GM13976 (cell line): ENCODE measurements at regions not wholly inside any gene's neighbourhood (a gene's known extent, or its start where the extent isn't known, plus 50 kb on each side); places are given as distances from the start of the nearest gene placed in this dataset.

Experiments
- DNase-seq: peaks from one replicate; pipeline ENCODE4 v3.0.0; 2012; ENCODE audit warnings: low spot score
- CTCF ChIP-seq: IDR thresholded peaks from 2 replicates; pipeline ENCODE4 v1.5.1; 2012; ENCODE audit warnings: borderline replicate concordance, mild to moderate bottlenecking; ENCODE audit not compliant: insufficient read depth; ENCODE audit errors: extremely low read depth, missing control alignments, control extremely low read depth
- in situ Hi-C: fragments of 300-500 bp; cut with MboI; formaldehyde crosslinking; loops from one replicate; pipeline ENCODE4 v1.12.0; 2022; ENCODE audit warnings: low sequenced_read_pairs, mixed read lengths, inconsistent platforms; ENCODE audit not compliant: unreplicated experiment

DNA sequence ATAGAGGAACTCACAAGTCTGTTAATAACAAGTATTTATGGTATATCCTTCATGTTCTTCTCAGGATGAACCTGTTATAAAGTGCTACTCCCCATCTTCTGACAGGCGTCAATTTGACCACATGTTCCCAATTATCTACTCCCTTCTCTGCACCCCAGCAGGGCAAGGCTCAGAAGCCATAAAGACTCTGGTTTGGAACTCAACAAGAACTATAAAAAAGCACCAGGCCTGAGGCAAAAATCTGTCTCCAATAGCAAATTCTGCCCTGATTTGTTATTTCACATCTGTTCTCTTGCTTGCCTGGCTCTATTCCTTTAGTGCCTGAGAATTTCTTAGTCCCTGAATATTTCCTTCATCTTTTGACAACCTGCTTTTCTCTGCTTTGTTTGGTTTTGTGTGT lies 618.2 kb upstream of the KIRREL3 start:
- DNase-seq: no peak
- TF ChIP-seq CTCF: no peak
- in situ Hi-C loops: no loop called here

DNA sequence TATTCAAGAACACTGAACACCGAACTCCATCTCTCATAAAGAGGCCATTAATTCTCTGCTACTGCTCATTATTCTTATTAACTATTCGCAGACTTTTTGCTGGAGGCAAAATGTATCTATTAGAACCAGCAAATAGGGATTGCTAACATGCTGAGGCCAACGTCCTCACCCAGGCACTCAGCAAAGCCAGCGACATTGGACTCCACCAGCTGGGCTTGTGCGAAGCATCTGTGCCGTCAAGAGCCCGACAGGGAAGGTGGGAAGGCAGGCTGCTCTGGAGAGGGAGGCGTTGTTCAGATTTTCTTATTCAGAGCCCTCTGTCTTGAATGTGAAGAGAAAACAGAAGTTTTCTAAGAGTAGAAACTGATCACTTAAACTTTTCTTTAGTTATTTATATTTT lies 615.6 kb upstream of the KIRREL3 start:
- DNase-seq: no peak
- in situ Hi-C loops: no loop called here

DNA sequence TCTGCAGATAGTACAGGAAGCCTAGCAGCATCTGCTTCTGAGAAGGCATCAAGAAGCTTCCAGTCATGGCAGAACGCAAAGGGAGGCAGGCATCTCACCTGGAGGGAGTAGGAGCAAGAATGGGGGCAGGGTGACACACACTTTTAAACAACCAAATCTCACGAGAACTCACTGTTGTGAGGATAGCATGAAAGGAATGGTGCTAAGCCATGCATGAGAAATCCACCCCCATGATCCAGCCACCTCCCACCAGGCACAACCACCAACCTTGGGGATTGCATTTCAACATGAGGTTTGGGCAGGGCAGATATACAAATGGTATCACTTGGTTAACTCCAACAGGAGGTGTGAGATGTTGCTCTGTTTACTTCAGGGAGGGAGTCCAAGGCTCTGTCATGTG lies 612.0 kb upstream of the KIRREL3 start:
- DNase-seq: no peak
- TF ChIP-seq CTCF: no peak
- in situ Hi-C loops: no loop called here

More for the DNA sequence above, 615.6 kb upstream of the KIRREL3 start:
- TF ChIP-seq CTCF: no peak

DNA sequence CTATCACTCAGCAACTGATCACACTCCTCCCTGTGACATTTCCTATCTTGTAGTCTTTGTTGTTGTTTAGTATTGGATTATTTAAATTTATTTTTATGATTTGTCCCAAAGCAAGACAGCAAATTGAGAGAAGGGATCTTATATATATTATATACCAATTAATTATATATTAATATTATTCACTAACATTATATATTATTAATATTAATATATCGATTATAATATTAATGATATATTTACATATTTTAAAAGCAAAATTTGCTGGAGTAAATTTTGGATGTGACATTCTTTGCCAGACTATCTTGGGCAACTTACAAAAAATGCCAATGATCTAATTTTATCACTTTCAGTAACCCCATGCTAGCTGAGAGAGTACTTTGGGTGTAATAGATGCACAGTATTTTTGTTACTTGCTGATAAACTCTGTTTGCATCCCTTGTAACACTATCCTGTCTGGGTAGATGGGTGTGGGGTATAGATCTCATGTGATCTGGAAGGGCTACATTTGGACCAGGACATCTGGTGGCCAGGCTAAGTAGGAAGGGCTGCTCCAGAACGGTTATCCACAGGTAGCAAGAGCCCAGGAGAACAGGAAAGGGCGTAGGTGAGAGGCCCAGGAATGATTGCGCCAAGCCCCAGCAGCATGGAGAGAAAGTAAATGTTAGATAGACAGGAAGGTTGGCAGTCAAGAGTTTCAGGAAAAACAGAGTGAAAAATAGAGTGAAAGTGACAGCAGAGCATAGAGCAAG lies 608.6 kb upstream of the KIRREL3 start:
- in situ Hi-C loops: no loop called here
- no peak for DNase-seq
- no peak for TF ChIP-seq CTCF

GRCh38 chr11:127607487-127608085 lies 607.0 kb upstream of the KIRREL3 start:
- in situ Hi-C loops: no loop called here
- DNase-seq: no peak
- TF ChIP-seq CTCF: no peak

- no peak for DNase-seq
- in situ Hi-C loops: no loop called here
- TF ChIP-seq CTCF: no peak
Measured at GRCh38 chr11:127601578-127601977, 601.0 kb upstream of the KIRREL3 start.
